ENCODE measurements at regions not wholly inside any gene's neighbourhood (a gene's known extent, or its start where the extent isn't known, plus 50 kb on each side); places are given as distances from the start of the nearest gene placed in this dataset.

- Histone ChIP-seq H3K27me3 (ENCODE audit: insufficient read depth, low read length) (no peaks in the 10 kb centered on the region), H3K27ac (ENCODE audit: low read depth, low read length, poor library complexity, severe bottlenecking) (no peak overlapping the region), H3K9ac (ENCODE audit: low read length) (no peak overlapping the region), H3K9me3 (ENCODE audit: low read length) (no peaks in the 10 kb centered on the region), H3K4me3 (ENCODE audit: low read depth, low read length, poor library complexity, severe bottlenecking) (no peak overlapping the region), H3K36me3 (ENCODE audit: insufficient read depth, low read length) (no peaks in the 10 kb centered on the region), H3K79me2 (ENCODE audit: insufficient read depth, low read length) (no peaks in the 10 kb centered on the region), H3K4me1 (ENCODE audit: insufficient read depth, low read length, severe bottlenecking) (no peaks in the 10 kb centered on the region), H4K20me1 (ENCODE audit: insufficient read depth, low read length) (no peaks in the 10 kb centered on the region), H2AFZ (ENCODE audit: low read length) (no peak overlapping the region), H3F3A (ENCODE audit: insufficient read depth, low read length) (no peaks in the 10 kb centered on the region), H3K9me2 (ENCODE audit: low read depth, low read length) (no peaks in the 10 kb centered on the region), H3K4me2 (ENCODE audit: low read length) (no peak overlapping the region)
- TF ChIP-seq EZH2 (IDR thresholded peaks at IDR 0.05; ENCODE audit: borderline replicate concordance, low read length): no peak
- TF ChIP-seq CTCF (IDR thresholded peaks at IDR 0.05; ENCODE audit: low read length): no peak
Measured at GRCh38 chr1:80675454-80675853, 1125.3 kb upstream of the ADGRL2 start.

- H3K27me3 ChIP-seq (ENCODE audit: insufficient read depth, low read length): no peaks in the 10 kb centered on the region
- H3K27ac ChIP-seq (ENCODE audit: low read depth, low read length, poor library complexity, severe bottlenecking): no peak overlapping the region
- H3K36me3 ChIP-seq (ENCODE audit: insufficient read depth, low read length): no peaks in the 10 kb centered on the region
- H3K4me1 ChIP-seq (ENCODE audit: insufficient read depth, low read length, severe bottlenecking): no peaks in the 10 kb centered on the region
- no peaks in the 10 kb centered on the region for H3F3A ChIP-seq (ENCODE audit: insufficient read depth, low read length)
- H4K20me1 ChIP-seq (ENCODE audit: insufficient read depth, low read length): no peaks in the 10 kb centered on the region
- no peak for TF ChIP-seq CTCF (IDR thresholded peaks at IDR 0.05; ENCODE audit: low read length)
- TF ChIP-seq EZH2 (IDR thresholded peaks at IDR 0.05; ENCODE audit: borderline replicate concordance, low read length): no peak
- no peak overlapping the region for H2AFZ ChIP-seq (ENCODE audit: low read length)
- H3K9me3 ChIP-seq (ENCODE audit: low read length): no peaks in the 10 kb centered on the region
- no peak overlapping the region for H3K4me2 ChIP-seq (ENCODE audit: low read length)
- no peaks in the 10 kb centered on the region for H3K9me2 ChIP-seq (ENCODE audit: low read depth, low read length)
- H3K9ac ChIP-seq (ENCODE audit: low read length): no peak overlapping the region
- H3K79me2 ChIP-seq (ENCODE audit: insufficient read depth, low read length): no peaks in the 10 kb centered on the region
- no peak overlapping the region for H3K4me3 ChIP-seq (ENCODE audit: low read depth, low read length, poor library complexity, severe bottlenecking)
Measured at GRCh38 chr1:80673935-80674597, 1126.7 kb upstream of the ADGRL2 start.

GRCh38 chr1:80668372-80668771 is 1132.4 kb upstream of the ADGRL2 start:
- Histone ChIP-seq H3K9me3 (ENCODE audit: low read length) (no peaks in the 10 kb centered on the region), H2AFZ (ENCODE audit: low read length) (no peak overlapping the region), H3K9ac (ENCODE audit: low read length) (no peak overlapping the region), H3K36me3 (ENCODE audit: insufficient read depth, low read length) (no peaks in the 10 kb centered on the region), H3K27me3 (ENCODE audit: insufficient read depth, low read length) (no peaks in the 10 kb centered on the region), H3K79me2 (ENCODE audit: insufficient read depth, low read length) (no peaks in the 10 kb centered on the region), H4K20me1 (ENCODE audit: insufficient read depth, low read length) (no peaks in the 10 kb centered on the region), H3K27ac (ENCODE audit: low read depth, low read length, poor library complexity, severe bottlenecking) (no peak overlapping the region), H3F3A (ENCODE audit: insufficient read depth, low read length) (no peaks in the 10 kb centered on the region), H3K4me3 (ENCODE audit: low read depth, low read length, poor library complexity, severe bottlenecking) (no peak overlapping the region), H3K4me2 (ENCODE audit: low read length) (no peak overlapping the region), H3K9me2 (ENCODE audit: low read depth, low read length) (no peaks in the 10 kb centered on the region), H3K4me1 (ENCODE audit: insufficient read depth, low read length, severe bottlenecking) (no peaks in the 10 kb centered on the region)
- TF ChIP-seq CTCF (IDR thresholded peaks at IDR 0.05; ENCODE audit: low read length): no peak
- TF ChIP-seq EZH2 (IDR thresholded peaks at IDR 0.05; ENCODE audit: borderline replicate concordance, low read length): no peak
